Hematopoietic multipotent progenitor cell (in vitro differentiated cells): ENCODE measurements at regions not wholly inside any gene's neighbourhood (a gene's known extent, or its start where the extent isn't known, plus 50 kb on each side); places are given as distances from the start of the nearest gene placed in this dataset.
"Not testable (repeated sequence)": the region's sequence is repeated elsewhere in the genome, so short reads cannot be mapped to it uniquely, and the experiment has no call there.

Experiments
- DNase-seq, 3 donors: peaks; one replicate each; pipeline ENCODE4 v3.0.0-alpha.2; 2011 to 2015; ENCODE audit warnings: low read depth in 2 of 3, low spot score in 2 of 3

DNA sequence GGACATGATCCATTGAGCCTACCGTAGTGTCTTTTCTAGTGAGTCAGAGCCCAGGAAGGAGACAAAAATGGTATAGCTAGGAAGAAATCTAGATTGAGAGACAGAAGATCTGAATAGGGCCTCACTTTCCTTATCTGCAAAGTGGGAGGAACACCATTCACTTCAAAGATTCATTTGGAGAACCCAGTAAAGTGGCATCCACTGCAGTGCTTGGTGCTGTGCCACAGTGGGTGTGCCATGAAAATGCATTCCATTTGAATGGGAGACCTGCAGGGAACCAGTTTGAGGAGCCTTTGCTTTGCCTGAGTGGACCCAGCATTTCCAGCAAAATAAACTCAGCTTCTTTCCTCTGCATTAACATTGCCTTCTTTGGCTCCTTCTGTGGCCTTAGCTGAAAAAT lies 470.5 kb upstream of the CADM1 start:
- DNase-seq = no peak

DNA sequence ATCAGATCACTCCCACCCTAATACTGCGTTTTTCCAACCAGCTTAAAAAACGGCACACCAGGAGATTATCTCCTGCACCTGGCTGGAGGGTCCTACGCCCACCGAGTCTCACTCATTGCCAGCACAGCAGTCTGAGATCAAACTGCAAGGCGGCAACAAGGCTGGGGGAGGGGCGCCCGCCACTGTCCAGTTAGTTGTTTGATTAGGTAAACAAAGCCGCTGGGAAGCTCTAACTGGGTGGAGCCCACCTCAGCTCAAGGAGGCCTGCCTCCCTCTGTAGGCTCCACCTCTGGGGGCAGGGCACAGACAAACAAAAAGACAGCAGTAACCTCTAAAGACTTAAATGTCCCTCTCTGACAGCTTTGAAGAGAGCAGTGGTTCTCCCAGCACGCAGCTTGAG lies 463.0 kb upstream of the CADM1 start:
- not testable (repeated sequence) for DNase-seq

DNA sequence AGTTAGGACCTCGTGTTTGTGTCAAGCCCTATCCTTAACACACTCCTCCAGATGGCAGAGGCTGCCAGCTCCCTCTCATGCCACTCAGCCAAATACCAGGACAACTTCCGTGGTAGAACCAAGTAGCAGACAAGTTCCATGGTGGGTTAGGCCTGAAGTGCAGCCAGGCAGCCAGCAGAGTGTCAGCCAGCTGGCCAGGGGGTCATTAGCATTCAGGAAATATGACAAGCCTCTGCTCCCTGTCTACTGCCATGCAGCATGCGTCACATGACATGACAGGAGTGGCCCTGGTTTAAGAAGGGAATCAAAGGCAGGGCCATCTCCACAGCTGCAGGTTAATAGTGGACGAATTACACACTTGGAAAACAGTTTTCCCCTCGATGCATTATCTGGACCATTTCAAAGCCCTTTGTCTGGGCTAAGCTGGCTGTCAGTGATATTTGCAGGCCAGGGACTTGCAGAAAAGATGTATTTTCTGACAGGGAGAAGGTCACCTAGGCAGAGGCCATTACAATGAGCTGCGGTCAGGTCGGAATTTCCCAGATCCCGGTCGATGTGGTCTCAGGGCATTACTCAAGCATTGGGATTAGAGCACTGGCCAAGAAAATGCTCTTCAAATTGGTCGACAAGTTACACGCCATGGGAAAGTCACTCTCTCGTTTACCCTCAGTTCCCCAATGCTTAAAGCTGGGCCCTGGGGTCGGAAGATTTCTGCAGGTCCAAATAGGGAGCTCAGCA lies 461.7 kb upstream of the CADM1 start:
- DNase-seq = no peak

DNA sequence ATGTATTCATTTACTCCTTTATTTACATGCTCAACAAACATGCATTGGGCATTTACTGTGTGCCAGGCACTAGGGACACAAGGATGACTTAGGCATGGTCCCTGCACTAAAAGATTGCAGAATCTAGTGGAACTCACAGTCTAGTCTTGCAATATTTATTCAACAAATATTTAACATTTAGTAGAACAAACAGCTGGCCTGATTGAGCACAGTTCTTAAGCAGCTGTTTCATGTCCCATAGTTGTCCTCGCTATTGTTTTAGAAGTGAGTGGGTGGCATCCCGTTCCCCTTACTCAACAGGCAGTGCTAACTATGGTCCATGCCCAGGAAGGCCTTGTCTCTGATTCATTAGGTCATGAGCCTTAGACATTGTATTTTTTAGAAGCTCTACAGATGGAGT lies 459.9 kb upstream of the CADM1 start:
- DNase-seq = no peak

DNA sequence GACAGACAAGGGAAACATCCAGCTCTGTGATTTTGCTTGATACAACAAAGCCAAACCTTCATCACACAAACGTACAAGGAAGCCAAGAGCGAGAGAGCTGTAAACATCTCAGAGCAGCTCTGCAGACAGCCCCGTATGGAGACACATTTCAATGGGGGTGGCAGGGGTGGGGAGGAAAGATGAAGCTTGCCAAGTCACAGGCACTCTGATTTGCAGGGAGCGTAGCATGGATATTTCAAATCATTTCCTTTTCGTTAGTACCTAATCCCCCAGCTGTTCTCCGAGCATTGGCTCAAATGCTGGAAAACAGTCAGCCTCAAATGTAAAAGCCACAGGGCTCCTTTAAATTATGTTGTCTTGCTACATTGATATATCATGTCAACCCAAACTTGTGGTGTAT lies 458.9 kb upstream of the CADM1 start:
- DNase-seq = no peak

DNA sequence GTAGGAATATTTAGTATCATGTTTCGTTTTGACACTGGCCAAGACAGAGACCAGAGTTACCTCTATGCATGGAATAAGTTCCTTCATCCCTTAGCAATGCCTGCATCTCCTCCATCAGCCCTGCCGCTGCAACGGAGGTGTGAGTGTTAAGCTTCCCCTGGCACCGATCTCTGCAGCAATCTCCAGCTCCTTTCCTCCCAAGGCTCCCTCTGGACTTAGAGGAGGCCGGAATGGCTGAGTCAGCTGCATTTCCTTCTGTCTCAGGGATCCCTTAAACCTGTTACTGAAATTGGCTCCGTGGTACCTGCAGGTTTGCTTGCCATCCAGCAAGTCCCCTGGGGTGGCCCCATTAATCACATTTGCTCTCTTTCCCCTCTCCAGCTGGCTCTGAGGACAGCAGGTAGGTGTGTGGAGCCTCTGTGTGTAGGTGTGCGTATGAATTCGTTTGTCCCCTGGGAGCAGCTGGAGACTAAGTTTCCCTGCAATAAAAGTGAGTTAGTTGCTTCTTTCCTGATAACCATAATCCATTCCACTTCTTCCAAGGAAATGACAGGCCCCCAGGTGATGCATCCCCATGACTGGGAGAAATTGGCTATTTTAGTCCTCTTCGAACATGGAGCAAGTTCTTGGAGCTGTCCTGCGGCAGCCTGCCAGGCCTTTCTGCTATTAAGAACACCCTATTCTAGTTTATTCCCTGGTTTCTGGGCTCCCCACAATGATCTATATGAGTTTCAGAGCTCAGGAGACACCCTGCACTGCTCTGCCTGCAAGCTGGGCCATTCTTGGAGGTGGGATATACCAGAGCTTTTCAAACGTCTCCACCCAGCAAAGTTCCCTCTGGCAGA lies 457.2 kb upstream of the CADM1 start:
- DNase-seq = no peak

DNA sequence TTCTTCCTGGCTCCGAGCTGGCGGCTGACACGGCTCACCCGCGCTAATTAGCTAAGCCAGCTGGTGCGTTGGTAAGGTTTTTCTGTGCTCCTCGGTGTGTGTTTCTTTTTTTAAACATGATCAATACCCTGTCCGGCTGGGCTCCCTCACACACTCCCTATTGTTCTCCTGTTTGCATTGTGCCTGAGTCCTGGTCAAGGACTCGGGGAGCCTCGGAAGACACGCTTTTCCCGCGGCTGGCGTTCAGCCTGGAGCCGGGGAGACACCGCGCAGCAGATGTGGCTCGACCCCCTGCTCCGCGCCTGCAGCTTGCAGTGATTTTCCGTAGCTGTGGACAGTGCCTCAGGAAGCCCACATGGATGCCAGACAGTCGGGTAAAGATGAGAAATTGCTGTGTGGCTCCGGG lies 454.9 kb upstream of the CADM1 start:
- no peak for DNase-seq

DNA sequence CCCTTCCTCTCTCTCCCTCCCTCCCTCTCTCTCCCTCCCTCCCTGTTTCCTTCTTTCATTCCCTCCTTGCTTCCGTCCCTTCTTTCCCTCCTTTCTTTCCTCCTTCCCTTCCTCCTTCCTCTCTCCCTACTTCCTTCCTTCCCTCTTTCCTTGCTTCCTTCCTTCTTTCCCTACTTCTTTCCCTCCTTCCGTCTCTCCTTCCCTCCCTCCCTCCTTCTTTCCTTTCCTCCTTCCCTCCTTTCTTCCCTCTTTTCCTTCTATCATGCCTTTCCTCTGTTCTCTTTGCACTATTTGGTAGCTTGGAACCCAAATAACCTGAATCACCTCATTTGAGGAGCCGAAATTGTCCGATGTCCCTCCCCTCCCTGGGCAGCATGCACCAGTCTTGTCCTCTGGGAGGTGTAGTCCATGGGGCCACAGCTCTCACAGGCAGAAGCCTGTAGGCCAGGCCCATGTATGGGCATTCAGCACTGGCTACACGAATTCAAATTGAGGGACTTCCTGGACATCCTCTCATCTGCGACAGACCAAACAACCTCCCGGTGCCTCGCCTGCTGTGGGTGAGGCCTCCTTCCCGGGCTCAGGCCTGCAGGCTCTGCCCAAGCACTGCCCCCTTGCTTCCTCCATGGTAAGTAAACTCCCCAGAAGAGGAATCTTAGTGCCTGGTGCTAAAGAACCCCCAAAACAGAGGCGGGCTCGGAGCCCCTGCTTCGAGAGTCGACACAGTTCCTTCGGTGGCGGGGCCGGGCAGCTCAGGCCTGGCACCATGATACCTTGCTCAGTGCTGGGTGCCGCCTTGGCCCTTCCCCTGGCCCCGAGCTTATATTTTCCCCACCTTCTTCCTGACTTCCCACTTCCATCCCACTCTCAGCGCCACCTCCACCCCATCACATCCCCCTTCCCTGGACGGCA lies 454.1 kb upstream of the CADM1 start:
- no peak for DNase-seq

DNA sequence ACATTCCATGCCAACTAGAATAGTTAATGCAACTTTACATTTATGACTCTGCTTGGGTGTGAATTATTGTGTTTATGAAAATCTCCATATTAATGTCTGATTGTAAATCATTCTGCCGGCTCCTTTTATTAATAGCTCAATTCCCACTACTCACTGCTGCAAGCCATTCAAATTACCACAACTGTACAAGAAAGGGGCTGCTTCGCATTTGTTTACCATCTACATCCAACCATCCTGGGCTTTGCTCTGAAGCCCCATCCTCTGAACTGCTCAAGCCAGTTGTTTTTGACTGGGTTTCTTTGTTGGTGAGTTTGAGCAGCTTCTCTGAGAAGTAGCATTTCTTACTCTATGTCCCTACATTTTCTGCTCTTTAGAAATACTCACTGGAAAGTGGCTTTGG lies 451.6 kb upstream of the CADM1 start:
- no peak for DNase-seq

DNA sequence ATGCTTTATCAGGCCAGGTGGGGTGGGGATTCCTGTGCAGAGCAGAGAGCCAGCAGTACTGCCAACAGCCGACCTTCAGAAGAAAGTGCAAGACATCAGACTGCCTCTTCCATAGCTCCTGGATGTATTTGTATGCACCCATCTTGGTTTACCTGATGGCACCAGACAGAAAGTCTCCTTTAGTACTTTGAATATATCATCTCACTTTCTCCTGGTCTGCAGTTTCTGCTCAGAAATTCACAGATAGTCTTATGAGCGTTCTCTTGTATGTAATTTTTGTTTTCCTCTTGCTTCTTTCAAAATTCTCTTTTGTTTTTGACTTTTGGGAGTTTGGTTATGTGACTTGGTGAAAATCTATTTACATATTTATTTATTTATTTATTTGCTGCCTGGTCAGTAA lies 446.4 kb upstream of the CADM1 start:
- DNase-seq = no peak

DNA sequence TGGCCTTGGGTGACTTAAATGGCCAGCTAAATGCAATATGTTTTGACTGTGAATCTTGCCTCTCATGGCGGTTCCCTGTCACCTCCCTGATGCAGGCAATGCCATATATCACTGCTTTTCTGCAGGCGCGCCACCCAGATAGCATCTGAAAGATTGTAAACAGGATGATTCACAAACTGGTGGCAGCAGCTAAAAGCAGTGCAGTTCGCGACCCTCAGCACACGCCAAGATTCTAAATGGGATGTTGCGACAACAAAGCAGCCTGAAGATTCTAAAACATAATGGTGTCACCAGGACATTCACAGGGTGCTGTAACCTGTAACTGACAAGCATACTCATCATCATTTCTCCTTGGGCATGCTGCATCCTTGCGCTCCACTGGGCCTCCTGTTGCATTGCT lies 440.4 kb upstream of the CADM1 start:
- DNase-seq = no peak

DNA sequence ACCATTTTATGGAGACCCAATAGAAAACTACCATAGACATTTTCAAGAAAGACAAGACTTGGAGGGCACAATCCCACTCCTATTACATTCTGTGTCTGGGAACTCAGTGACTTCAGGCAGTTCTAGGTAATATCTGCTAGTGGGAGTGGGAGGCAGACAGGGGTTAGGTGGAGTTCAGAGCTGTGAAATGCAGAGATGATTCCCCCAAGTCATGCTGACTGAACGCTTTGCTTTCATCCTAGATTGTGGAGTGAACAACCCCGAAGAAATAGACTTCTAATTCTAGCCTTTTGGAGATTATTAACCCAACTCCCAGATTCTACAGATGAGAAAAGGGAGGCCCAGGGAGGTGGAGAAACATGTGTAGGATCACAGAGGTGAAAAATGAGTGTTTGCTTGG lies 437.8 kb upstream of the CADM1 start:
- no peak for DNase-seq

DNA sequence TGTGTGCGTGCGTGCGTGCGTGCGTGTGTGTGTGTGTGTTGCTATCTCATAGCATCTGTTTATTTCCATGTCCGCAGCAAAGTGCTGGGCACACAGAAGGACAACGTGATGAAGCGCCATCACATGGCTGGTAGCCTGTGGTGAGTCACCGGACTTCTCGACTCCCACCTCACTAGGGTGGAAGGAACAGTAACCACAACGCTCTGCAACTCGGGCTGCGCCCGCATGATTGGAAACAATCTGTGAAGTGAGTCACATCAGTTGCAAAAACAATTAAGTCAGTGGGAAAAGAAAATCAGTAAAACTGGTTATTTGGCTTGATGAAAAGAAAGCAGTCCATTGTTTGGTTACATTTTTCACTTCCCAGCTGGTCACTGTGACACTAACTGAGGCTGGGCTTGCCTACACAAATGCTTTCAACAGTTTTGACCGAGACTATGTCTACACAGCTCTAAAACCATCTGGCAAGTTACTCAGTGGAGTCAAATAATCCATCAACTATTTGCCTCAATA lies 437.3 kb upstream of the CADM1 start:
- DNase-seq = peak in 1 of 3 donors; percentile 9

DNA sequence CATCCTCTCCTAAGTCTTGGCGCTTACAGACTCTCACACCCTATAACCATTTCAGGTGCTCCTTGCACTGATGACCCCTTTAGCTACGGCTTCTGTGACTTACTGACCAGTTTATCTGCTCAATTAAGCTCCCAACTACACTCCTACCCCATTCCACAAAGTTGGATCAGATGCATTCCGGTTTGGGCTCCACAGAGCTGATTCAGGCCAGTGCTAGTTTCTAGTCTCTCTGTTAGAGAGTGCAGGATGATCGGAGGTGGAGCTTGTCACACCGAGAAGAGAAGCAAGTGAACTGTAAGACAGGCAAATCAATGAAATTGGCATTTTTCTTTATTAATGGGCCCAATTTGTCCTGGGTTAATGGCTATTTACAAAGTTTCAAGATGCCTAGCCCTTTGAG lies 436.8 kb upstream of the CADM1 start:
- DNase-seq = no peak

DNA sequence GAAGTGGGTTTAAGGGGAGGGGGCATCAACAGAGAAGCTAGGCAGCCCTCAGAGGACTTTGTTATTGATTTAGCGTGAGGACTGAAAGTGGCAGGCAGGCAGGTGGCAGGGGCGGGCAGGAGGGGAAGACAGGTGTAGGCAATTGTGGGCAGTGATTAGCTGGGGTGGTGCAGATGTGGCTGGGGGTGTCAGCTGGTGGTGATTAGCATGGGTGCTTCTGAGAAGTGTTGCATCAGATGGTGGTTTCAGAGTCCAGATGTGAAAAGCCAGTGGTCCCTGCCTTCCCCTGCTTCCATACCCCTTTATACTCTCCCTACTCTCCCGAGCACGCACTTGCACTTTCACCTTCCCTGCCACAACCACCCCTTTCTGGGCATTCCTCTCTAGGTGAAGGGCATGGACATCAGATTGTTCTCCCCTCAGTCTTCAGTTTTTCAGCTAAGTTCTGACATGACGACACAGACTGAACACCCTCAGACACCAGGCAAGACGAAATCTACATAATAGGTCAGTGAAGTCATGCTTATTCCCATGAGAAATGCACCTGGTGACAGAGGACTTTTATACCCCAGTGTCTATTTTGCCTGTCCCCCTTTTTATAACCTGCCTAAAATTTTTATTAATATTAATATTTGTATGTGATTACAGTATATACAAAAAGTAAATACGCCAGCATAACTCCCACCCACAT lies 435.7 kb upstream of the CADM1 start:
- DNase-seq = no peak

DNA sequence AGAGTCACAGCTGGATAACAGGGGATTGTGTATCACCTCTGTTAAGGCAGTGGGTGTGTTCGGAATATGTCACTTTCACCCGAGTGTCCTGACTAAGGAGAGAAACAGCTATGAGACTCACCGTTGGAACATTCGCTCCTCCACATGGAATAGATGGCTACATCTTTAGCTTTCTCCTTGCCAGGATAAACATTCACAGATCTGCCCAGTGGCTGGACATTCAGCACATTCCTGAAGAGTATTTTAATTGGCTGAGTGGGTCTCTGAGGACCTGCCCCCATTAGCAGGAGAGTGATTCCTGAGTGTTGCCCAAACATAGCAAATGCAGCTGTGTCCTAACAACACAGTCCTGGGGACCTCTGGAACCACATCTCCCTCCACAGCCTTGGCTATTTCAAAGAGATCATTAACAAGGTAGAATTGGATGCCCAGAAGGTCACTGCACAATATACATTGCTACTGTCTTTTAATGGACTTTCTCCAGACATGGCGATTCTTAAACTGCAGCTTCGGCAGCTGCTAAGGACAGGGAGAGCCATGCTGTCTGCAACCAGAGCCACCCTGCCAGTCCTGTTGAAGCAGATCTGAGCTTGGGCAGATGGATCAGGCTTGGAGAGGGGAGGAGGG lies 435.0 kb upstream of the CADM1 start:
- DNase-seq = no peak

DNA sequence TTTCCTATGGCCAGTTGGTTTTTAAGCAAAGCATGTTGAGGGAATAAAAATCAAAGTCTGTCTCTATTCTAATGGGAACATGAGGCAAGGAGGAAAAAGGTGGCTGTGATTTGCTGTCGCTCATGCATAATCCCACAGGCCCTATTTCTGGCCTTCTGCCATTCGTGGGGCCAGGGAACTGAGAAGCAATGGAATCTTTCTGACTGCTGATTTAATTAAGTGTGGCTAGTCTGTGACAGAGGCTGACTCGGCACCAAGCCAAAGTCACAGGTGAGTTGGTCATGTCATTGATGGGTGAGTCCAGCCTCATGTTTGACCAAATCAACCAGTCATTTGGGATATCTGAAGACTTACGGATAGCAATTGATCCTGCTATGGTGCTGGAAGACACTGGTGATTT lies 429.3 kb upstream of the CADM1 start:
- no peak for DNase-seq

DNA sequence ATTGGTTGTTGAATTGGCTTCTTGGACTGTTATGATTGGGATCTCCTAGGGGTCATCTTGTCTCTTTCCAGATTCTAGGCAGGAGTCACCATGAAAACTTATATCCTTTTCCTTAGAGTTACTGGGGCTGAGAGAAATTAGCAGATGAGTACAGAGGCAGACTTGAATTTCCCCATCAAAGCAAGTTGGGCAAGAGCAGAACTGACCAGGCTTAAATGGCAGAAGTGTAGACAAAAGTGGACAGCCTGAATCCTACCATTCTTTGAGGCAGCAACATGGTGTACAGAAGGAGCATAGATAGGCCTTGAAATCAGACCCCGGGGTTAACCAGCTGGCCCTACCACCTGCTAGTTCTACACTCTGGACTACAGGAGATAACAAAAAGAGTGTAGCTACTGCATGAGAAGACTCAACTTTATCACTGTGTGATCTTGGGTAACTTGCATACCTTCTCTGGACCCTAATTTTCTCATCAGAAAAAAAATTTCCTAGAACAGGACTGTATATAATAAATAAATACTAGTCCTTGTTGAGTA lies 427.4 kb upstream of the CADM1 start:
- DNase-seq = no peak

DNA sequence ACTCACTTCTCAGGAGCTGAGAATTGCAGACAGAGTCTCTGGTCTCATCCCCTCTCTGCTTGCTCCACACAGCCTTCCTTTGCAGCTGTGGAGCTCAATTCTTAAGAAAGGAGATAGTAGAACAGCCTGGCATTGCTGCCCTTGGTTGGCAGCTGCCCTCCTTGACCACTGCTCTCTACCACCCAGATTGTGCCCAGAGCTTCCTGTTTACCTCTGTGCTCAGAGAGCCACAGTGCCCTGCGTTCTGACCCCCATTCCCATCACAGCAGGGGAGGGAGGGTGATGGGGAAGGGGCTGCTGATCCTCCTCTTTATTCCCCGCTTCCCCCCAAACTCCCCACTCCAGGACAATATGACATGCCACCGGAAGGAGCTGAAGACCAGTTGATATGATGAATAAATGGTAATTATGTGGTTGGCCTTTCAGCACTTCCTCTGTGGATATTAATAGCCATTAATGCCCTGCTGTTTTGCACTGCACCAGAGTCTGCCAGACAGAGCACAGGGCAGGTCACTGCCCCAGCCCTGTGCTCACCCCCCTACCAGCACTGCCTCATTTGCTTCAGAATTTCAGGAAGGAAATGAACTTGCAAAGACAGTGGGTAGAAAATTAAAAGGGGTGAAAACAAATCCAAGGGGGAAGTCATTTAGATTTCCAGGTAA lies 426.8 kb upstream of the CADM1 start:
- DNase-seq = peak in 1 of 3 donors; percentile 31
